ENCODE measurements at regions not wholly inside any gene's neighbourhood (a gene's known extent, or its start where the extent isn't known, plus 50 kb on each side); places are given as distances from the start of the nearest gene placed in this dataset.

DNA sequence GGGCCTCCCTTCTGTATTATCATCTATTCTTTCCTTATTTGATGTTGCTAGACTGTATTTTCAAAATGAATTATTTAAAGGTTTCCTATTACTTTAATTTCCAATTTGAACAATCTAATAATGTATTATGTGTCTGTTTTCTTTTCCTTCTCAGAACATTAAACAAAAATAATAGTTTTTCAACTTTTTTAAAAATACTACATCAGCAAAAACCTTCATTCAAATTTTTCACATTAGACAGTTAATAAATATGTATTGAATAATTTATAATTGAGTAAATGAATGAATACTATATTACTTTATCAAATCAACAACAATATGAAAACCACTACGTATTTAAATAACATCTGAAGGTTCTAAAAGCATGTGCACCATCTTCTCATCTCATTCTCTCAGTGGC is 644.1 kb upstream of the SEMA3D start:
- no peaks in the 10 kb centered on the region for H3K4me1 ChIP-seq
- H3K9me3 ChIP-seq, result no peaks in the 10 kb centered on the region
- intact Hi-C loops (cut with DNase I), result no loop called here
- no peak overlapping the region for H3K4me3 ChIP-seq
- H3K36me3 ChIP-seq, result no peaks in the 10 kb centered on the region
- H3K27me3 ChIP-seq, result no peaks in the 10 kb centered on the region
- DNase-seq (no peak), ATAC-seq (no peak)
- H3K27ac ChIP-seq, result no peak overlapping the region
- TF ChIP-seq, protein P1, sequence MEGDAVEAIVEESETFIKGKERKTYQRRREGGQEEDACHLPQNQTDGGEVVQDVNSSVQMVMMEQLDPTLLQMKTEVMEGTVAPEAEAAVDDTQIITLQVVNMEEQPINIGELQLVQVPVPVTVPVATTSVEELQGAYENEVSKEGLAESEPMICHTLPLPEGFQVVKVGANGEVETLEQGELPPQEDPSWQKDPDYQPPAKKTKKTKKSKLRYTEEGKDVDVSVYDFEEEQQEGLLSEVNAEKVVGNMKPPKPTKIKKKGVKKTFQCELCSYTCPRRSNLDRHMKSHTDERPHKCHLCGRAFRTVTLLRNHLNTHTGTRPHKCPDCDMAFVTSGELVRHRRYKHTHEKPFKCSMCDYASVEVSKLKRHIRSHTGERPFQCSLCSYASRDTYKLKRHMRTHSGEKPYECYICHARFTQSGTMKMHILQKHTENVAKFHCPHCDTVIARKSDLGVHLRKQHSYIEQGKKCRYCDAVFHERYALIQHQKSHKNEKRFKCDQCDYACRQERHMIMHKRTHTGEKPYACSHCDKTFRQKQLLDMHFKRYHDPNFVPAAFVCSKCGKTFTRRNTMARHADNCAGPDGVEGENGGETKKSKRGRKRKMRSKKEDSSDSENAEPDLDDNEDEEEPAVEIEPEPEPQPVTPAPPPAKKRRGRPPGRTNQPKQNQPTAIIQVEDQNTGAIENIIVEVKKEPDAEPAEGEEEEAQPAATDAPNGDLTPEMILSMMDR (IDR thresholded peaks at IDR 0.05), result no peak

DNA sequence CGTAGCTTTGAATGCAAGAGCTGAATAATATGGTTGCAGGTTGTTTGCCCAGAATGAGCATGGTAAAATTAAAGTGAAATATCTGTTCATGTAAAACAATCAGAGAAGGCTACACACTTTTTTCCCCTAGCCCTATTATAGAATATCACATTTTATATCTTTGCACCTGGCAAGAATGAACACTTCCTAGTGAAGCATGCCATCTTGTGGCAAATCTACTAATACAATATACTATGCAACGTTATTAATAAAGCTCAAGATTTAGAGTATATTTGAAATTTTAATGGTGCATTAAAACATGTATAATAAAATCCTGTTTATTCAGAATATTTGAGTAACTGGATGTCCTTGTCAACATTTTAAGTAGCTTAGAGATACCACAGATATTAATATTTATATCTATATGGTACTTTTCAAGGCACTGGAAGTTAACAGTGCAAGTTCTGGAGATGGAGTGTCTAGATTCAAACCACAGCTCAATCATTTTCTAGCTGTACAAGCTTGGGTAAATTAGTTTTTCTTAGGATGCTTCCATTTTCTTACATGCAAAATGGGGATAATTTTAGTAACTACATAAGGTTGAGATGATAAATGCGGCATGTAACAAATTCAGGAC is 643.1 kb upstream of the SEMA3D start:
- Histone ChIP-seq H3K4me3 (no peak overlapping the region), H3K27ac (no peak overlapping the region), H3K36me3 (no peaks in the 10 kb centered on the region), H3K9me3 (no peaks in the 10 kb centered on the region), H3K27me3 (no peaks in the 10 kb centered on the region), H3K4me1 (no peaks in the 10 kb centered on the region)
- TF ChIP-seq, protein P1 (IDR thresholded peaks at IDR 0.05), result peak in 1 of 2 donors; percentile 28
- intact Hi-C loops (cut with DNase I), result no loop called here
- DNase-seq (peak in 1 of 4 donors; percentile 52), ATAC-seq (peak; percentile 56)

DNA sequence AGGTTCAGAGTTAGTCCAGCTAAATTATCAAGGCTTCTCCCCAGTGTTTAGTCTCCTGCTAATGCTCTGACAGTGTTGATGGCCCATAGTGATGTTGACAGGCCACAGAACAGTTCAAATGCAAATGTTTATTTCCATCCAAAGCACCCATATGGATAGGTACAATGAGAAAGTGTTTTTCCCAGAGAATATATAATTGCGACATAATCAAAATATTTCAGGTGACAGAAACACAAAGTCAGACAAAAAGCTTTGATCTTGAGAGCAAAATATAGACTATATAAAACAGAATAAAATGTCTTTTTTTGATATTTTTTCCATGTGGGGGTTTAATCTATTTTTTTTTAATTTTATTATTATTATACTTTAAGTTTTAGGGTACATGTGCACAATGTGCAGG is 642.3 kb upstream of the SEMA3D start:
- no peak for DNase-seq
- H3K27ac ChIP-seq, result no peak overlapping the region
- no peaks in the 10 kb centered on the region for H3K4me1 ChIP-seq
- TF ChIP-seq, protein P1 (IDR thresholded peaks at IDR 0.05), result no peak
- no peaks in the 10 kb centered on the region for H3K9me3 ChIP-seq
- no peaks in the 10 kb centered on the region for H3K36me3 ChIP-seq
- H3K4me3 ChIP-seq, result no peak overlapping the region
- ATAC-seq, result no peak
- H3K27me3 ChIP-seq, result no peaks in the 10 kb centered on the region
- intact Hi-C loops (cut with DNase I), result no loop called here

DNA sequence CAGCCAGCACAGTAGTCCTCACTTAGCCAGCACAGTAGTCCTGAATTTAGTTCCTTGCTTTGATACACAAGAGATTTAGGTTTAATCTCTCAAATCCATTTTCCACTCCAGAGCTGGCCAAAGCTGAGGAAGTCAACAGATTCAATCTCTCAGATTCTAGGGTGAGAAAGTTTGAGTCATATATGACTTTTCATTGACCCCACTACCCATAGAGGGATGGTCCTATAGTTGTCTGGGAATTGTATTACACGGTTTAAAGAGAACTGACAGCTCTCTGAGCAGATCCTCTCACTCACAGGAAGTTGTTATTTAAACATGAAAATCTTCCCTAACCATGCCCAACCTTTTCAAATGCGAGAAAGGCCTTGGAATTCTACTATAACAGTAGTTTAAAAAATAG is 641.8 kb upstream of the SEMA3D start:
- DNase-seq (no peak), ATAC-seq (no peak)
- H3K27ac ChIP-seq, result no peak overlapping the region
- no peaks in the 10 kb centered on the region for H3K27me3 ChIP-seq
- H3K4me3 ChIP-seq, result no peak overlapping the region
- H3K36me3 ChIP-seq, result no peaks in the 10 kb centered on the region
- H3K4me1 ChIP-seq, result no peaks in the 10 kb centered on the region
- TF ChIP-seq, protein P1 (IDR thresholded peaks at IDR 0.05), result no peak
- no peaks in the 10 kb centered on the region for H3K9me3 ChIP-seq
- intact Hi-C loops (cut with DNase I), result no loop called here

DNA sequence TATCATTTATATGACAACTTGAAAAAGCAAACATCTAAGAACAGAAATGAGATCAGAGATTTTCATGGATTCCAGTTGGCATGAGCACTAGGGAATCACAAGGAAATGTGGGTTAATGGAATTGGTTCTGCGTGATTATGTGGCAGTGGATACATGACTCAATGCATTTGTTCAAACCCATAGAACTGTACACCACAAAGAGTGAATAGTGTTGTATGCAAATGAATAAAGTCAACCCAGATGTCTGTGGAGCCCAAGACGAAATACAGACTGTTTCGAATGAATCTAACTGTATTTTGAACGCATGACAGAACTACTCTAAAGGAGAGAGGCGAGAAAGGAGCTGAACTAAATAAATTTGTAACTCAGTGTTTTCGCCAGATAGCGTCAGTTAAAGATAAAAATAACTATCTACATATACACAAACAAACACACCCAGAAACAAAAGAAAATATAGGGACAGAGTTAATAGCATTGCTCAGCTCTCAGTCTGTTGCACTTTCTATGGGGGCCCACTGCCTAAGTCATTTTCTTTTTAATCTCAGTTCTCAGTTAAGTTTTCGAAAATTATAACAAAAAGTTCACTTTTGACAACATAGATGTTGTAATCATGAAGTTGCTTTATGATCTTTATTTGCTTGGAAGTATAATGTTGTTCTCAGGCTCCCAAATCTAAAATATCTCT is 636.7 kb upstream of the SEMA3D start:
- H3K4me1 ChIP-seq, result no peaks in the 10 kb centered on the region
- DNase-seq (peak in 2 of 4 donors; percentile 54 to 70), ATAC-seq (peak; percentile 23)
- intact Hi-C loops (cut with DNase I), result no loop called here
- H3K4me3 ChIP-seq, result no peak overlapping the region
- H3K27ac ChIP-seq, result peak overlapping the region in 1 of 2 donors; percentile 40
- no peaks in the 10 kb centered on the region for H3K27me3 ChIP-seq
- TF ChIP-seq, protein P1 (IDR thresholded peaks at IDR 0.05), result no peak
- H3K9me3 ChIP-seq, result peaks cover 0 to 9% of the 10 kb centered on the region in 2 donors
- no peaks in the 10 kb centered on the region for H3K36me3 ChIP-seq
